ENCODE measurements at regions not wholly inside any gene's neighbourhood (a gene's known extent, or its start where the extent isn't known, plus 50 kb on each side); places are given as distances from the start of the nearest gene placed in this dataset.

GRCh38 chr22:48892578-48893287 is 934.9 kb downstream of the BRD1 start:
- DNase-seq (ENCODE audit: low read depth in 2 of 2), result no peak

- no peak for DNase-seq (ENCODE audit: low read depth in 2 of 2)
These were observed 935.7 kb downstream of the BRD1 start for GRCh38 chr22:48891688-48892577.

- DNase-seq (ENCODE audit: low read depth in 2 of 2), result no peak
These were observed 936.7 kb downstream of the BRD1 start for GRCh38 chr22:48890693-48891554.

GRCh38 chr22:48889887-48890692 is 937.6 kb downstream of the BRD1 start:
- no peak for DNase-seq (ENCODE audit: low read depth in 2 of 2)

GRCh38 chr22:48889209-48889830 is 938.4 kb downstream of the BRD1 start:
- no peak for DNase-seq (ENCODE audit: low read depth in 2 of 2)

- DNase-seq (ENCODE audit: low read depth in 2 of 2), result no peak
These were observed 939.0 kb downstream of the BRD1 start for GRCh38 chr22:48888466-48889208.

- no peak for DNase-seq (ENCODE audit: low read depth in 2 of 2)
These were observed 940.0 kb downstream of the BRD1 start for GRCh38 chr22:48887394-48888332.

GRCh38 chr22:48886604-48887393 is 940.9 kb downstream of the BRD1 start:
- DNase-seq (ENCODE audit: low read depth in 2 of 2), result no peak

GRCh38 chr22:48885919-48886305 is 941.8 kb downstream of the BRD1 start:
- no peak for DNase-seq (ENCODE audit: low read depth in 2 of 2)

GRCh38 chr22:48885271-48885918 is 942.3 kb downstream of the BRD1 start:
- DNase-seq (ENCODE audit: low read depth in 2 of 2), result no peak

GRCh38 chr22:48884786-48885185 is 942.9 kb downstream of the BRD1 start:
- no peak for DNase-seq (ENCODE audit: low read depth in 2 of 2)

GRCh38 chr22:48884324-48884723 is 943.3 kb downstream of the BRD1 start:
- no peak for DNase-seq (ENCODE audit: low read depth in 2 of 2)

- no peak for DNase-seq (ENCODE audit: low read depth in 2 of 2)
These were observed 944.3 kb downstream of the BRD1 start for GRCh38 chr22:48883211-48883960.

- no peak for DNase-seq (ENCODE audit: low read depth in 2 of 2)
These were observed 945.0 kb downstream of the BRD1 start for GRCh38 chr22:48882636-48883200.

GRCh38 chr22:48881326-48881980 is 946.2 kb downstream of the BRD1 start:
- no peak for DNase-seq (ENCODE audit: low read depth in 2 of 2)

- no peak for DNase-seq (ENCODE audit: low read depth in 2 of 2)
These were observed 946.9 kb downstream of the BRD1 start for GRCh38 chr22:48880749-48881148.
